NB4 (cell line): ENCODE measurements at regions not wholly inside any gene's neighbourhood (a gene's known extent, or its start where the extent isn't known, plus 50 kb on each side); places are given as distances from the start of the nearest gene placed in this dataset.

ENCODE experiments used
- DNase-seq: peaks from one replicate; pipeline ENCODE4 v3.0.0; 2010; ENCODE audit warnings: low read depth
- H3K4me3 ChIP-seq: one replicate; pipeline ENCODE4 v1.5.1; 2011; ENCODE audit warnings: mild to moderate bottlenecking, low read depth, low read length, moderate library complexity
- CTCF ChIP-seq: IDR thresholded peaks from one replicate; pipeline ENCODE4 v1.5.1; 2012; ENCODE audit warnings: low read depth, low read length
- MAX ChIP-seq: IDR thresholded peaks from 2 replicates; pipeline ENCODE4 v1.6.1; 2011; ENCODE audit warnings: low read depth, low read length
- MYC ChIP-seq: IDR thresholded peaks from 2 replicates; pipeline ENCODE4 v1.6.1; 2011; ENCODE audit warnings: low read depth, low read length
- POLR2A ChIP-seq: IDR thresholded peaks from 2 replicates; pipeline ENCODE4 v1.6.1; 2011; ENCODE audit warnings: mild to moderate bottlenecking; ENCODE audit not compliant: insufficient read length; ENCODE audit errors: extremely low read depth

DNA sequence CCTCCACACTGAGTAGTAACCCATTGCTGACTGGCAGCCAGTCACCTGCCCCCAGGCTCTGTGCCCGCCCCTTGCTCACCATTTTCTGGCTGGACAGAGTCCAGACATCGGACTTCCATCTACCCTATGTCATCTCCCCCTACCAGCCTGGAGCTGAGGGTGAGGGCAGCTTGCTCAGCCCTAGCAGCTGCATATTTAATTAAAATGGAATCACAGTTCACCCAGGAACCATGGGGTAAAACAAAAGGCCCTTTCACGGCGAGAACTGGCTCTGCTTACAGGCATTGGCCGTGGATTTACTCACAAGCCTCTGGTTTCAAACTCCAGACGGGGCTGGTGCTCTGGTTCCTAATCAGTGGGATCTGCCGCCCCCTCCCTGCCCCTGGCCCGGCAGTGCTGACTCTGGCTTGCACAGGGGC, 94.9 kb upstream of the ATP2B2 start:
- no peak for DNase-seq
- TF ChIP-seq MYC = no peak
- TF ChIP-seq CTCF = no peak
- no peak for TF ChIP-seq MAX
- TF ChIP-seq POLR2A = no peak
- H3K4me3 ChIP-seq = no peak overlapping the region

DNA sequence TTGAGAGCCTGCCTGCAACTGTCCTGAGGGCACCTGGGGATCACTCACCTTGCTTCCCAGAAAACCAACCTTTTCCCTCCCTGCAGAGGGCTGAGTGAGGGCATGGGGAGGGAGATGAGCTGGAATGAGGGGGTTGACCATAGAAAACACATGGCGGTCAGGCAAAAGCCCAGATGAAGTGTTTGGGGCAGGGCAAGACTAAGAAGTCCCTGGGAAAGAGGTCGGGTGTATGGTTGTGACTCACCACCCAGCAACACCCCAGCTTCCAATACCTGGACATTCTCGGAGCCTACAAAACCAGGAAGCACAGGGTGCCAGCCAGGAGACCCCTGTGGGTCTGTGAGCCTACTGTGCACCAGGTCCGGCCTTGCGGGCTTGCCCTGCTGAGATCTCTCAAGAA, 95.3 kb upstream of the ATP2B2 start:
- TF ChIP-seq MYC (no peak), MAX (no peak), CTCF (no peak), POLR2A (no peak)
- DNase-seq = no peak

GRCh38 chr3:10601151-10601856, 95.9 kb upstream of the ATP2B2 start:
- no peak for DNase-seq
- no peak overlapping the region for H3K4me3 ChIP-seq
- no peak for TF ChIP-seq CTCF
- no peak for TF ChIP-seq POLR2A
- no peak for TF ChIP-seq MAX
- TF ChIP-seq MYC = no peak

More for the DNA sequence above, 95.3 kb upstream of the ATP2B2 start:
- H3K4me3 ChIP-seq = no peak overlapping the region

GRCh38 chr3:10601857-10602230, 96.5 kb upstream of the ATP2B2 start:
- TF ChIP-seq MYC (no peak), MAX (no peak), CTCF (no peak), POLR2A (no peak)
- no peak overlapping the region for H3K4me3 ChIP-seq
- no peak for DNase-seq

GRCh38 chr3:10602271-10602670, 96.9 kb upstream of the ATP2B2 start:
- TF ChIP-seq MAX = no peak
- TF ChIP-seq MYC = no peak
- TF ChIP-seq POLR2A = no peak
- no peak for TF ChIP-seq CTCF
- no peak overlapping the region for H3K4me3 ChIP-seq
- no peak for DNase-seq
